Caco-2 (cell line): ENCODE measurements at regions not wholly inside any gene's neighbourhood (a gene's known extent, or its start where the extent isn't known, plus 50 kb on each side); places are given as distances from the start of the nearest gene placed in this dataset.

Source experiments
- BruUV-seq: library from RNA; stranded (reverse); fragments of 400-500 nt; replicated peaks from 2 replicates; lab custom pipeline; 2021; lab: Mats Ljungman, UMichigan
- CTCF ChIA-PET: fragments of 300-600 bp; sonication (Branson Sonifier 250); formaldehyde crosslinking; loops from one replicate; lab custom pipeline; 2022; ENCODE audit warnings: antibody characterized with exemption; lab: Charles Lee
- POLR2A ChIA-PET: fragments of 300-600 bp; sonication (Branson Sonifier 250); formaldehyde crosslinking; loops from one replicate; lab custom pipeline; 2022; ENCODE audit warnings: antibody characterized with exemption; lab: Charles Lee
- DNase-seq, 2 experiments: peaks; one replicate each; pipeline versions ENCODE4 v3.0.0 to v3.0.0-alpha.2; 2020 to 2022
- H3K27me3 ChIP-seq: replicated peaks from 2 replicates; pipeline ENCODE4 v1.6.0; 2011; ENCODE audit warnings: low read length; ENCODE audit not compliant: control insufficient read depth, insufficient read depth
- H3K36me3 ChIP-seq: 2 replicates; pipeline ENCODE4 v1.5.1; 2011; ENCODE audit warnings: low read length; ENCODE audit not compliant: control insufficient read depth, insufficient read depth
- H3K4me1 ChIP-seq: fragments of 250-450 bp; sonication (Bioruptor Pico); 2 replicates; pipeline ENCODE4 v1.5.1; 2020; ENCODE audit warnings: mild to moderate bottlenecking
- H3K4me3 ChIP-seq: 2 replicates; pipeline ENCODE4 v1.5.1; 2011; ENCODE audit warnings: low read depth, mild to moderate bottlenecking, control low read depth, low read length
- H3K9me3 ChIP-seq: fragments of 250-450 bp; sonication (Bioruptor Pico); 2 replicates; pipeline ENCODE4 v1.5.1; 2020; ENCODE audit warnings: mild to moderate bottlenecking, moderate library complexity
- H3K27ac Mint-ChIP-seq: one replicate; pipeline ENCODE4 v1.8.0; 2022; ENCODE audit warnings: mixed read lengths; ENCODE audit not compliant: unreplicated experiment
- H3K27me3 Mint-ChIP-seq: one replicate; pipeline ENCODE4 v1.8.0; 2022; ENCODE audit warnings: mixed read lengths; ENCODE audit not compliant: insufficient read depth, unreplicated experiment
- H3K36me3 Mint-ChIP-seq: one replicate; pipeline ENCODE4 v1.8.0; 2022; ENCODE audit warnings: mild to moderate bottlenecking, mixed read lengths; ENCODE audit not compliant: insufficient read depth, unreplicated experiment
- H3K4me1 Mint-ChIP-seq: one replicate; pipeline ENCODE4 v1.8.0; 2022; ENCODE audit warnings: low read depth, mixed read lengths; ENCODE audit not compliant: unreplicated experiment
- H3K4me3 Mint-ChIP-seq: one replicate; pipeline ENCODE4 v1.8.0; 2022; ENCODE audit warnings: mild to moderate bottlenecking, moderate library complexity, mixed read lengths; ENCODE audit not compliant: unreplicated experiment
- H3K9me3 Mint-ChIP-seq: one replicate; pipeline ENCODE4 v1.8.0; 2022; ENCODE audit warnings: mixed read lengths; ENCODE audit not compliant: unreplicated experiment
- intact Hi-C: fragments of 100-400 bp; cut with micrococcal nuclease; formaldehyde crosslinking; loops from one replicate; pipeline ENCODE4 v1.10.0; 2022; ENCODE audit not compliant: unreplicated experiment
- TF ChIP-seq, protein P1 (sequence below), 2 experiments: fragments of 200-600 bp in 1 of 2; IDR thresholded peaks; 1 replicate in 1 of 2; 2 replicates in 1 of 2; pipeline versions ENCODE4 v1.5.1 to v1.8.0; 2011 to 2022; ENCODE audit warnings: antibody characterized with exemption in 1 of 2, control low read depth in 1 of 2, inconsistent platforms in 1 of 2, low read depth in 1 of 2, low read length in 1 of 2, mild to moderate bottlenecking in 1 of 2, moderate library complexity in 1 of 2; ENCODE audit not compliant: insufficient read depth in 1 of 2, severe bottlenecking in 1 of 2, unreplicated experiment in 1 of 2

DNA sequence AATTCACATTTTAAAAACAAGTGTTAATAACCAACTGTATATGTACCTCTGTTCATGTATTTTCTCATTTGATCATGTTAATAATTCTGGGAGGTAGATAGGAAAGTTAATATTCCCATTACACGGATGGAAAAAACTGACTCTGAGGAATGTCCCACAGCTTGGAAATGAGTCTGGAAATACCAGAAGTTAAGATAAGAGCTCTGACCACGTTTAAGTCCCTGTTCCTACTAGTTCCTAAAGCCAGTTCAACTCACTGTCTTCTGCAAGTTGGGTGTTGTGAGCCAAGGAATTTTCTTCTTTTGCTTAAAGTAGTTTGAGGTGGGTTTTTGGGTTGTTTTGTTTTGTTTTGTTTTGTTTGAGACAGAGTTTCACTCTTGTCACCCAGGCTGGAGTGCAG, 104.5 kb downstream of the TMEM30B start:
- intact Hi-C loops = no loop called here
- H3K4me1 Mint-ChIP-seq = peaks cover 7% of the 10 kb centered on the region
- no TSS peak for BruUV-seq

DNA sequence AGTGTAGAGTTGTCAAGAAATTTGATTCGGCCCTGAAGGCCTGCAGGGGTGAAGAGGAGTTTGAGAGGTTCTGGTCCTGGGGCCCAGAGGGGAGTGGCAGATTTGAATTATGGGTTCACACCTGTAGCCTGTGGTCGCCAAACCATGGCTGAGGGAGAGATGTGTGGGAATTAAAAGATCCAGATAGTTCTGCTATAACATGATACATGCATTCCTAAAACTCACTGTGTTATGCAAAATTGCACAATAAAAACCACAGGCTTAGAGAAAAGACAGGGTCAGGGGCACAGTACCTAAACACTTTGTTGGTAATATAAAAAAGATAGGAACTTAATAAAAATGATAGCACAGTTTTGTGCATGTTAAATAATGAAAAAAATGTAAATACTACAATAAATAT, 106.2 kb downstream of the TMEM30B start:
- intact Hi-C loops = no loop called here
- no peaks in the 10 kb centered on the region for H3K36me3 Mint-ChIP-seq
- no TSS peak for BruUV-seq
- H3K9me3 Mint-ChIP-seq = no peaks in the 10 kb centered on the region
- no peak for DNase-seq
- ChIA-PET POLR2A (no interaction called here), CTCF (no interaction called here)
- peaks cover 4% of the 10 kb centered on the region for H3K27me3 Mint-ChIP-seq
- no peak overlapping the region for H3K4me3 Mint-ChIP-seq
- Histone ChIP-seq H3K4me1 (peaks cover 6% of the 10 kb centered on the region), H3K36me3 (no peaks in the 10 kb centered on the region), H3K4me3 (no peak overlapping the region), H3K9me3 (no peaks in the 10 kb centered on the region), H3K27me3 (no peaks in the 10 kb centered on the region)
- TF ChIP-seq, protein P1, sequence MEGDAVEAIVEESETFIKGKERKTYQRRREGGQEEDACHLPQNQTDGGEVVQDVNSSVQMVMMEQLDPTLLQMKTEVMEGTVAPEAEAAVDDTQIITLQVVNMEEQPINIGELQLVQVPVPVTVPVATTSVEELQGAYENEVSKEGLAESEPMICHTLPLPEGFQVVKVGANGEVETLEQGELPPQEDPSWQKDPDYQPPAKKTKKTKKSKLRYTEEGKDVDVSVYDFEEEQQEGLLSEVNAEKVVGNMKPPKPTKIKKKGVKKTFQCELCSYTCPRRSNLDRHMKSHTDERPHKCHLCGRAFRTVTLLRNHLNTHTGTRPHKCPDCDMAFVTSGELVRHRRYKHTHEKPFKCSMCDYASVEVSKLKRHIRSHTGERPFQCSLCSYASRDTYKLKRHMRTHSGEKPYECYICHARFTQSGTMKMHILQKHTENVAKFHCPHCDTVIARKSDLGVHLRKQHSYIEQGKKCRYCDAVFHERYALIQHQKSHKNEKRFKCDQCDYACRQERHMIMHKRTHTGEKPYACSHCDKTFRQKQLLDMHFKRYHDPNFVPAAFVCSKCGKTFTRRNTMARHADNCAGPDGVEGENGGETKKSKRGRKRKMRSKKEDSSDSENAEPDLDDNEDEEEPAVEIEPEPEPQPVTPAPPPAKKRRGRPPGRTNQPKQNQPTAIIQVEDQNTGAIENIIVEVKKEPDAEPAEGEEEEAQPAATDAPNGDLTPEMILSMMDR (IDR thresholded peaks at IDR 0.05; ENCODE audit: insufficient read depth in 1 of 2, low read depth in 1 of 2, low read length in 1 of 2, severe bottlenecking in 1 of 2, unreplicated experiment in 1 of 2) = no peak
- no peak overlapping the region for H3K27ac Mint-ChIP-seq
- H3K4me1 Mint-ChIP-seq = peaks cover 7% of the 10 kb centered on the region

More for the DNA sequence above, 104.5 kb downstream of the TMEM30B start:
- Histone ChIP-seq H3K4me3 (no peak overlapping the region), H3K27me3 (no peaks in the 10 kb centered on the region), H3K36me3 (no peaks in the 10 kb centered on the region), H3K4me1 (peaks cover 6% of the 10 kb centered on the region), H3K9me3 (no peaks in the 10 kb centered on the region)
- peaks cover 4% of the 10 kb centered on the region for H3K27me3 Mint-ChIP-seq
- ChIA-PET CTCF (no interaction called here), POLR2A (no interaction called here)
- no peak for DNase-seq
- H3K4me3 Mint-ChIP-seq = no peak overlapping the region
- TF ChIP-seq, protein P1 (IDR thresholded peaks at IDR 0.05; ENCODE audit: insufficient read depth in 1 of 2, low read depth in 1 of 2, low read length in 1 of 2, severe bottlenecking in 1 of 2, unreplicated experiment in 1 of 2) = no peak
- H3K9me3 Mint-ChIP-seq = no peaks in the 10 kb centered on the region
- H3K27ac Mint-ChIP-seq = no peak overlapping the region
- no peaks in the 10 kb centered on the region for H3K36me3 Mint-ChIP-seq

DNA sequence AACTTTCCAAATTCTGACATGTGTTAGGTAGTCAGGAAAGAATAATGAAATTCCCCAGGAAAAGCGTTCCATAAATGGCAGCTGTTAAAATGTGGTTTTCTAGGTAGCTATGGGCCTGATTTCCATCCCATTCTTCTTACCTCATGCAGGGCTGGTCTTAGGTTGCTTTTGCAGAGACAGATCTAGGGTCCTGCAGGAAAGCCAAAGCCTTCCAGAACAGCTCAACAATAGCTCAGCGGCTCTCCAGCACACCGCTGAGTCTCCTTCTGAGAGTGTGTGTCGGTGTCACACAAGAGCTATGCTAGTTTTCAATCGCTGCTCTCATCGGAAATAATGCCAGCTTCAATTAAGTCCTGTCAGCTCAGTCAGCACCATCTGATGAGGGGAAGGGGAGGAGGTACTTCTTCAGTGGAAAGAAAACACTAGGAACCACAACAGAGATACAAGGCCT, 106.7 kb downstream of the TMEM30B start:
- Mint-ChIP-seq H3K9me3 (no peaks in the 10 kb centered on the region), H3K4me3 (no peak overlapping the region), H3K4me1 (peaks cover 7% of the 10 kb centered on the region), H3K27me3 (peaks cover 4% of the 10 kb centered on the region), H3K27ac (no peak overlapping the region), H3K36me3 (no peaks in the 10 kb centered on the region)
- Histone ChIP-seq H3K9me3 (no peaks in the 10 kb centered on the region), H3K4me1 (peaks cover 6% of the 10 kb centered on the region), H3K36me3 (no peaks in the 10 kb centered on the region), H3K27me3 (no peaks in the 10 kb centered on the region), H3K4me3 (no peak overlapping the region)
- BruUV-seq = no TSS peak
- DNase-seq = no peak
- ChIA-PET CTCF (no interaction called here), POLR2A (no interaction called here)
- TF ChIP-seq, protein P1 (IDR thresholded peaks at IDR 0.05; ENCODE audit: insufficient read depth in 1 of 2, low read depth in 1 of 2, low read length in 1 of 2, severe bottlenecking in 1 of 2, unreplicated experiment in 1 of 2) = no peak
- intact Hi-C loops = no loop called here
